ENCODE measurements at regions not wholly inside any gene's neighbourhood (a gene's known extent, or its start where the extent isn't known, plus 50 kb on each side); places are given as distances from the start of the nearest gene placed in this dataset.

GRCh38 chr11:29263971-29264682 lies 752.7 kb downstream of the KCNA4 start:
- no peak overlapping the region for H3K4me3 ChIP-seq (ENCODE audit: low read depth, low read length)
- no peak for TF ChIP-seq CTCF (IDR thresholded peaks at IDR 0.05; ENCODE audit: borderline replicate concordance, insufficient read depth, low read depth, low read length)

GRCh38 chr11:29261831-29262230 lies 755.0 kb downstream of the KCNA4 start:
- no peak for TF ChIP-seq CTCF (IDR thresholded peaks at IDR 0.05; ENCODE audit: borderline replicate concordance, insufficient read depth, low read depth, low read length)
- H3K4me3 ChIP-seq (ENCODE audit: low read depth, low read length): no peak overlapping the region

DNA sequence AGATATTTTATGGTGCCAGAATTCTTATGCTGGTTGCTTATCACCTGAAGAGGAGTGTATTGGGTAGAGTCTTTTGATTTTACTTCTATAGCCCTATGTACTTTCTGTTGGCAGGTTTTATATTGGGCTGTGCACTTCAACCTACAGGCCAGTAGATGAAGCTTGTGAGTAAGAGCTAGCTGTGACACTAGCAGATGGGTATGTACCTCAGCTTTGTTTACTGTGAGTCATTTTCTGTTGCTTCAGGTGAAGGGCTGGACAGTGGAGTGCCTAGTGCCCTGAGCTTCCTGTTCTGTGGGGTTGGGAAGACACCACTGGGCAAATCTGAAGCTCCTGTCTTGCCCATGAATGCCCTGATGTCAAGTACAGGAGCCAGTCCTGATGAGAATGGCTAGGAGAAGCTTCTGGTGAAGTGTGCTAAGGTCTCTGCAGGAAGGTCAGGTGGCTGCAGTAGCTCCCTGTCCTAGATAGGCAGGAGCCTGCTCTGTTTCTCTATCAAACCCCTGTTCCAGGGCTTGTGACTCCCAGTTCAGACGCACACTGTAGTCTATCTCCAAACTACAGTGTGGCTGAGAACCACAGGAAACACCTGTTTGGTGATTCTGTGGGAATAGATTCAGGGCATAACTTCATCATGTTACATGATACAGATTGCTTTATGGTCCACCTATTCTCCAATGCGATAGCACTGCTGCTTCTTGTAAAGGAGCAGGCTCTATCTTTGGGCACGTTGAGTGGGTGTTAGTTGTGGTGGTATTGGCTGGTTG lies 755.7 kb downstream of the KCNA4 start:
- H3K4me3 ChIP-seq (ENCODE audit: low read depth, low read length): no peak overlapping the region
- TF ChIP-seq CTCF (IDR thresholded peaks at IDR 0.05; ENCODE audit: borderline replicate concordance, insufficient read depth, low read depth, low read length): no peak

DNA sequence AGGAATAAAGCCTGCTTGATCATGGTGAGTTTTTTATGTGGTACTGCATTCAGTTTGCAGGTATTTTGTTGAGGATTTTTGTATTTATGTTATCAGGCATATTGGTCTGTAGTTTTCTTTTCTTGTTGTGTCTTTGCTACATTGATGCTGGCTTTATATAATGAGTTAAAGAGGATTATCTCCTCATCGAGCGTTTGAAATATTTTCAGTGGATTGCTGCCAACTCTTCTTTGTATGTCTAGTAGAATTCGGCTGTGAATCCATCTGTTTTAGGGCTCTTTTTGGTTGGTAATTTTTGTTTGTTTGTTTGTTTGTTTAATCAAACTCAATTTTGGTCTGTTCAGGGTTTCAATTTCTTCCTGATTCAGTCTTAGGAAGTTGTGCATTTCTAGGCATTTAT lies 758.4 kb downstream of the KCNA4 start:
- no peak overlapping the region for H3K4me3 ChIP-seq (ENCODE audit: low read depth, low read length)
- no peak for TF ChIP-seq CTCF (IDR thresholded peaks at IDR 0.05; ENCODE audit: borderline replicate concordance, insufficient read depth, low read depth, low read length)

- H3K4me3 ChIP-seq (ENCODE audit: low read depth, low read length): no peak overlapping the region
- no peak for TF ChIP-seq CTCF (IDR thresholded peaks at IDR 0.05; ENCODE audit: borderline replicate concordance, insufficient read depth, low read depth, low read length)
Measured at GRCh38 chr11:29256580-29256979, 760.2 kb downstream of the KCNA4 start.

DNA sequence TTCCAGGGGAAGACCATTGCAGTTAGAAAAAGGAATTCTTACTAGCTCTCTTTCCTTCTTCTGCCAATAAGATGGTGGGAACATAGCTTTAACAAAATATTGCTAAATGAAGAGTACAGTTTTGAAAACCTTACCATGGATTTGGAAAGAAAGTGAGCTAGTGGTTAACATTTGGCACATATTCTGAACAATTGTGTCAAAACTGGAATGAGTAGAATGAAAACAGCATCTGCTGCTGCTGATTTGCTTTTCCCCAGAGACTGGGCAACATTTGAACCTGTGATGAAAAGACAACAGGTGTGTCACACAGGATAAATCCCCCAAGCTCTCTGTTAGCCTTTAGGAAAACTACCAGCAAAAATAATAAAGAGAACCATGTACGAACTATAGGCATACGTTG lies 761.4 kb downstream of the KCNA4 start:
- no peak overlapping the region for H3K4me3 ChIP-seq (ENCODE audit: low read depth, low read length)
- no peak for TF ChIP-seq CTCF (IDR thresholded peaks at IDR 0.05; ENCODE audit: borderline replicate concordance, insufficient read depth, low read depth, low read length)

DNA sequence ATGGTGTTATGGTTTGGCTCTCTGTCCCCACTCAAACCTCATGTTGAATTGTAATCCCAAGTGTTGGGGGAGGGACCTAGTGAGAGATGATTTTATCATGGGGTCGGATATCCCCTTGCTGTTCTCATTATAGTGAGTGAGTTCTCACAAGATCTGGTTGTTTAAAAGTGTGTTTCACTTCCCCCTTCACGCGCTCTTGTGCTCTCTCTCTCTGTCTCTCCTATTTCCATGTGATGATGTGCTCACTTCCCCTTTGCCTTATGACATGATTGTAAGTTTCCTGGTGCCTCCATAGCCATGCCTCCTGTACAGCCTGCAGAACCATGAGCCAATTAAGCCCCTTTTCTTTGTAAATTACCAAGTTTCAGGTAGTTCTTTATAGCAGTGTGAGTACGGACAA lies 765.1 kb downstream of the KCNA4 start:
- H3K4me3 ChIP-seq (ENCODE audit: low read depth, low read length): no peak overlapping the region
- TF ChIP-seq CTCF (IDR thresholded peaks at IDR 0.05; ENCODE audit: borderline replicate concordance, insufficient read depth, low read depth, low read length): no peak
